Loucy (cell line): ENCODE measurements at regions not wholly inside any gene's neighbourhood (a gene's known extent, or its start where the extent isn't known, plus 50 kb on each side); places are given as distances from the start of the nearest gene placed in this dataset.

Source experiments
- H2AFZ ChIP-seq: fragments of 200-600 bp; sonication (generic); 2 replicates; pipeline ENCODE4 v1.6.0; 2016; ENCODE audit warnings: antibody characterized with exemption, mild to moderate bottlenecking, low read length, moderate library complexity
- H3F3A ChIP-seq: fragments of 200-600 bp; 2 replicates; pipeline ENCODE4 v1.6.0; 2016; ENCODE audit warnings: antibody characterized with exemption, low read depth, mild to moderate bottlenecking
- H3K27me3 ChIP-seq: fragments of 200-600 bp; sonication (generic); 2 replicates; pipeline ENCODE4 v1.6.1; 2014; ENCODE audit warnings: low read length, mild to moderate bottlenecking; ENCODE audit not compliant: insufficient read depth, poor library complexity, severe bottlenecking
- H3K36me3 ChIP-seq: fragments of 200-600 bp; sonication (generic); 2 replicates; pipeline ENCODE4 v1.6.1; 2016; ENCODE audit warnings: low read length; ENCODE audit not compliant: insufficient read depth
- H3K4me1 ChIP-seq: fragments of 200-600 bp; sonication (generic); 2 replicates; pipeline ENCODE4 v1.5.1; 2014; ENCODE audit warnings: low read length, mild to moderate bottlenecking; ENCODE audit not compliant: insufficient read depth, poor library complexity, severe bottlenecking
- H3K4me2 ChIP-seq: fragments of 200-600 bp; sonication (generic); 2 replicates; pipeline ENCODE4 v1.6.0; 2014; ENCODE audit warnings: antibody characterized with exemption, low read length, low read depth, mild to moderate bottlenecking; ENCODE audit not compliant: poor library complexity, severe bottlenecking
- H3K4me3 ChIP-seq: fragments of 200-600 bp; sonication (generic); 2 replicates; pipeline ENCODE4 v1.5.1; 2014; ENCODE audit warnings: low read length, mild to moderate bottlenecking, mixed read lengths; ENCODE audit not compliant: poor library complexity, severe bottlenecking
- H3K79me2 ChIP-seq: fragments of 200-600 bp; sonication (generic); 2 replicates; pipeline ENCODE4 v1.6.1; 2014; ENCODE audit warnings: low read length; ENCODE audit not compliant: insufficient read depth
- H3K9ac ChIP-seq: fragments of 200-600 bp; sonication (generic); 2 replicates; pipeline ENCODE4 v1.6.0; 2014; ENCODE audit warnings: mild to moderate bottlenecking, low read depth, low read length, moderate library complexity; ENCODE audit not compliant: poor library complexity, severe bottlenecking
- H3K9me2 ChIP-seq: fragments of 200-600 bp; sonication (generic); replicated peaks from 2 replicates; pipeline ENCODE4 v1.6.1; 2016; ENCODE audit warnings: low read depth, low read length, mixed read lengths
- H3K9me3 ChIP-seq: fragments of 200-600 bp; sonication (generic); 2 replicates; pipeline ENCODE4 v1.6.1; 2014; ENCODE audit warnings: mild to moderate bottlenecking, antibody characterized with exemption, low read length, low read depth; ENCODE audit not compliant: insufficient read depth
- H4K20me1 ChIP-seq: fragments of 200-600 bp; sonication (generic); 2 replicates; pipeline ENCODE4 v1.6.0; 2014; ENCODE audit warnings: antibody characterized with exemption, low read length, mild to moderate bottlenecking; ENCODE audit not compliant: insufficient read depth, poor library complexity, severe bottlenecking
- EZH2phosphoT487 ChIP-seq: fragments of 200-600 bp; IDR thresholded peaks from 2 replicates; pipeline ENCODE4 v1.6.1; 2018; ENCODE audit warnings: antibody characterized with exemption, mild to moderate bottlenecking, moderate library complexity, borderline replicate concordance
- TF ChIP-seq, protein P1 (sequence below): fragments of 200-600 bp; sonication (generic); conservative IDR thresholded peaks from 2 replicates; pipeline ENCODE4 v1.5.1; 2014; ENCODE audit warnings: mild to moderate bottlenecking, antibody characterized with exemption, low read length

GRCh38 chr13:106056851-106057250 is 478.6 kb downstream of the EFNB2 start:
- no peaks in the 10 kb centered on the region for H3K9me3 ChIP-seq
- H3K27me3 ChIP-seq: no peaks in the 10 kb centered on the region
- no peak overlapping the region for H3K4me2 ChIP-seq
- H3K4me3 ChIP-seq: no peak overlapping the region
- H3K9ac ChIP-seq: no peak overlapping the region
- H3F3A ChIP-seq: no peaks in the 10 kb centered on the region
- H3K9me2 ChIP-seq: no peaks in the 10 kb centered on the region
- no peaks in the 10 kb centered on the region for H3K36me3 ChIP-seq
- no peaks in the 10 kb centered on the region for H3K79me2 ChIP-seq
- no peaks in the 10 kb centered on the region for H3K4me1 ChIP-seq
- no peaks in the 10 kb centered on the region for H4K20me1 ChIP-seq
- H2AFZ ChIP-seq: no peak overlapping the region
- TF ChIP-seq, protein P1, sequence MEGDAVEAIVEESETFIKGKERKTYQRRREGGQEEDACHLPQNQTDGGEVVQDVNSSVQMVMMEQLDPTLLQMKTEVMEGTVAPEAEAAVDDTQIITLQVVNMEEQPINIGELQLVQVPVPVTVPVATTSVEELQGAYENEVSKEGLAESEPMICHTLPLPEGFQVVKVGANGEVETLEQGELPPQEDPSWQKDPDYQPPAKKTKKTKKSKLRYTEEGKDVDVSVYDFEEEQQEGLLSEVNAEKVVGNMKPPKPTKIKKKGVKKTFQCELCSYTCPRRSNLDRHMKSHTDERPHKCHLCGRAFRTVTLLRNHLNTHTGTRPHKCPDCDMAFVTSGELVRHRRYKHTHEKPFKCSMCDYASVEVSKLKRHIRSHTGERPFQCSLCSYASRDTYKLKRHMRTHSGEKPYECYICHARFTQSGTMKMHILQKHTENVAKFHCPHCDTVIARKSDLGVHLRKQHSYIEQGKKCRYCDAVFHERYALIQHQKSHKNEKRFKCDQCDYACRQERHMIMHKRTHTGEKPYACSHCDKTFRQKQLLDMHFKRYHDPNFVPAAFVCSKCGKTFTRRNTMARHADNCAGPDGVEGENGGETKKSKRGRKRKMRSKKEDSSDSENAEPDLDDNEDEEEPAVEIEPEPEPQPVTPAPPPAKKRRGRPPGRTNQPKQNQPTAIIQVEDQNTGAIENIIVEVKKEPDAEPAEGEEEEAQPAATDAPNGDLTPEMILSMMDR: no peak
- no peak for TF ChIP-seq EZH2phosphoT487

DNA sequence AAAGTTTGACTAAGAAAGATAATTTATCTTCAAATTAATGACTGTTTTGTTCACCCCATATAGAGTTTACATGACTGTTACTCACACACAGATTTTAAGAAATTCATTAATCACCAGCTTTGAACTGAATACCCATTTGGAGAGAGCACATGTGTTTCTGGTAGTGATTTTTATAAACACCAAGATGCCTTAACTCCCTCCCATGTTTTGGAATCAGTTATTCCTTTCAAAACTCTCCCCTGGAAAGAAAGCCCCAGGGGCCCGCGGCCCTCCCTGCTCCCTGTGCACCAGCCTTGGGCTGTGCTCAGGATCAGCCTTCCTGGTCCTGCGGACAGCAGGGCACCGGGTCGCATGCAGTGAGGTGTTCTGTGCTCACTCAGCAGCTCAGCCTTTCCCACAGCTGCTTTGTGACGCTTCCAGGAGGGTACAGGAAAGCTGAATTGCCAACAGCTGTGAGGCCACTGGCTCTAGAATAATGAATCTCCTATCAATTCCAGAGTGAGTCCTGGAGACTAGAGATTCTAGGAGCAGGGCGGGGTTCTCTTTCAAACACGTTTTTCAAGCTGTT is 483.2 kb downstream of the EFNB2 start:
- Histone ChIP-seq H3K9me2 (no peaks in the 10 kb centered on the region), H2AFZ (no peak overlapping the region), H3K9ac (no peak overlapping the region), H3K79me2 (no peaks in the 10 kb centered on the region), H4K20me1 (no peaks in the 10 kb centered on the region), H3K9me3 (no peaks in the 10 kb centered on the region), H3K4me3 (no peak overlapping the region), H3K4me2 (no peak overlapping the region), H3K36me3 (no peaks in the 10 kb centered on the region), H3F3A (no peaks in the 10 kb centered on the region), H3K4me1 (no peaks in the 10 kb centered on the region), H3K27me3 (no peaks in the 10 kb centered on the region)
- TF ChIP-seq, protein P1: no peak
- no peak for TF ChIP-seq EZH2phosphoT487

DNA sequence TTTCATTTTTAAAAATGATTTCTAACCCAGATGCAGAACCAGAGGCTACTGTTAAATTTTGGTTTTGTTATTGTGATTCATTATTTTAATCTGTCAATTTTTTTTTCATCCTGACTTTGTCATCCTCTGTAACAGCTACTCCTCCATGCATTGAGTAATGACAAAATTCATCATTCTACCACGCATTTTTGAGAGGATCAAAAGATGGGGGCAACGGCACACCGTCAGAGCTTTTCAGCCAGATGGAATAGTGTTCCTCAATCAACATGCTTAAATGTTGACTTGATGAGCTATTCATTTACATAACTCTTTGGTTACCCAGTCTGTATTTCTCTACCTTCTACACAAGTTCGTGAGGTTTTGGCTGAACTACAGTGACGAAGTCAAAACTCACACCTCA is 486.3 kb downstream of the EFNB2 start:
- no peaks in the 10 kb centered on the region for H3K27me3 ChIP-seq
- no peak overlapping the region for H2AFZ ChIP-seq
- no peaks in the 10 kb centered on the region for H3K79me2 ChIP-seq
- no peaks in the 10 kb centered on the region for H4K20me1 ChIP-seq
- no peak for TF ChIP-seq EZH2phosphoT487
- TF ChIP-seq, protein P1: no peak
- no peak overlapping the region for H3K9ac ChIP-seq
- H3K4me2 ChIP-seq: no peak overlapping the region
- no peaks in the 10 kb centered on the region for H3K4me1 ChIP-seq
- no peaks in the 10 kb centered on the region for H3K36me3 ChIP-seq
- H3K9me2 ChIP-seq: no peaks in the 10 kb centered on the region
- H3K4me3 ChIP-seq: no peak overlapping the region
- no peaks in the 10 kb centered on the region for H3K9me3 ChIP-seq
- no peaks in the 10 kb centered on the region for H3F3A ChIP-seq
